IMR-90 (cell line): ENCODE measurements at regions not wholly inside any gene's neighbourhood (a gene's known extent, or its start where the extent isn't known, plus 50 kb on each side); places are given as distances from the start of the nearest gene placed in this dataset.
A peak's percentile ranks its signal among the peaks of the same experiment; 100 is the strongest.

Source experiments
- ATAC-seq: fragments of 200-7000 bp; cut with Tn5 transposase; 2 replicates; pipeline ENCODE4 v1.9.1; 2020; ENCODE audit warnings: low read depth, mild to moderate bottlenecking, moderate library complexity
- BruUV-seq: library from RNA; stranded (reverse); fragments of 400-500 nt; replicated peaks from 2 replicates; lab custom pipeline; 2021; lab: Mats Ljungman, UMichigan
- CTCF ChIA-PET: fragments of 300-600 bp; formaldehyde crosslinking; extraction: SDS; loops from one replicate; lab custom pipeline; 2021; ENCODE audit warnings: antibody characterized with exemption; lab: Yijun Ruan, JAX
- POLR2A ChIA-PET: fragments of 300-600 bp; sonication (Branson Sonifier 250); formaldehyde crosslinking; loops from one replicate; lab custom pipeline; 2022; ENCODE audit warnings: antibody characterized with exemption; ENCODE audit not compliant: unreplicated experiment; lab: Charles Lee
- DNase-seq: peaks from one replicate; pipeline ENCODE4 v3.0.0; 2013
- H2AFZ ChIP-seq: replicated peaks from 2 replicates; pipeline ENCODE3; 2013; ENCODE audit warnings: low read length, mild to moderate bottlenecking; ENCODE audit not compliant: poor library complexity
- H2AK5ac ChIP-seq: 2 replicates; pipeline ENCODE4 v1.6.1; 2013; ENCODE audit warnings: low read depth, low read length, inconsistent platforms
- H2AK9ac ChIP-seq: replicated peaks from 2 replicates; pipeline ENCODE3; 2013; ENCODE audit warnings: mild to moderate bottlenecking, low read depth, low read length, moderate library complexity; ENCODE audit not compliant: poor library complexity
- H2BK120ac ChIP-seq: 2 replicates; pipeline ENCODE4 v1.6.1; 2013; ENCODE audit warnings: low read depth, low read length, inconsistent platforms
- H2BK15ac ChIP-seq: 3 replicates; pipeline ENCODE4 v1.6.1; 2013; ENCODE audit warnings: low read depth, low read length, inconsistent platforms
- H2BK20ac ChIP-seq: 2 replicates; pipeline ENCODE4 v1.6.1; 2013; ENCODE audit warnings: low read depth, mild to moderate bottlenecking, inconsistent platforms, low read length, moderate library complexity
- H2BK5ac ChIP-seq: 2 replicates; pipeline ENCODE4 v1.6.1; 2013; ENCODE audit warnings: mild to moderate bottlenecking, low read depth, low read length, inconsistent platforms; ENCODE audit not compliant: poor library complexity, severe bottlenecking
- H3K14ac ChIP-seq: replicated peaks from 2 replicates; pipeline ENCODE4 v1.6.1; 2013; ENCODE audit warnings: low read depth, low read length, inconsistent platforms
- H3K18ac ChIP-seq: 2 replicates; pipeline ENCODE4 v1.6.1; 2013; ENCODE audit warnings: low read depth, low read length, control low read depth
- H3K23ac ChIP-seq: 2 replicates; pipeline ENCODE4 v1.6.1; 2013; ENCODE audit warnings: low read depth, low read length, inconsistent platforms
- H3K27ac ChIP-seq: 2 replicates; pipeline ENCODE4 v1.5.1; 2013; ENCODE audit warnings: mild to moderate bottlenecking, control low read depth, low read length; ENCODE audit not compliant: insufficient read depth
- H3K27me3 ChIP-seq: 2 replicates; pipeline ENCODE4 v1.6.1; 2013; ENCODE audit warnings: low read length; ENCODE audit not compliant: control insufficient read depth, insufficient read depth
- H3K36me3 ChIP-seq: 2 replicates; pipeline ENCODE4 v1.6.1; 2013; ENCODE audit warnings: low read length, mixed read lengths; ENCODE audit not compliant: control insufficient read depth, insufficient read depth
- H3K4ac ChIP-seq: 2 replicates; pipeline ENCODE4 v1.6.1; 2013; ENCODE audit warnings: low read depth, low read length, inconsistent platforms
- H3K4me1 ChIP-seq: 2 replicates; pipeline ENCODE4 v1.6.1; 2013; ENCODE audit warnings: low read length, mixed read lengths; ENCODE audit not compliant: control insufficient read depth, insufficient read depth
- H3K4me2 ChIP-seq: 2 replicates; pipeline ENCODE4 v1.6.1; 2013; ENCODE audit warnings: low read depth, mild to moderate bottlenecking, control low read depth, low read length, moderate library complexity
- H3K4me3 ChIP-seq: 2 replicates; pipeline ENCODE4 v1.5.1; 2013; ENCODE audit warnings: low read depth, mild to moderate bottlenecking, control low read depth, low read length, moderate library complexity; ENCODE audit not compliant: insufficient read depth
- H3K56ac ChIP-seq: 2 replicates; pipeline ENCODE4 v1.6.1; 2013; ENCODE audit warnings: low read length, inconsistent platforms; ENCODE audit not compliant: insufficient read depth; ENCODE audit errors: extremely low read depth
- H3K79me1 ChIP-seq, 2 experiments: 2 replicates each; pipeline ENCODE4 v1.6.1; 2013; ENCODE audit warnings: low read length in 2 of 2, inconsistent platforms in 1 of 2, low read depth in 1 of 2
- H3K9ac ChIP-seq: 2 replicates; pipeline ENCODE4 v1.6.1; 2013; ENCODE audit warnings: low read depth, low read length, control low read depth
- H3K9me1 ChIP-seq: 2 replicates; pipeline ENCODE4 v1.6.1; 2013; ENCODE audit warnings: low read length, inconsistent platforms; ENCODE audit not compliant: insufficient read depth
- H3K9me3 ChIP-seq: 2 replicates; pipeline ENCODE4 v1.6.1; 2013; ENCODE audit warnings: low read length; ENCODE audit not compliant: control insufficient read depth, insufficient read depth
- H4K20me1 ChIP-seq: 2 replicates; pipeline ENCODE4 v1.6.1; 2013; ENCODE audit warnings: low read length, inconsistent platforms; ENCODE audit not compliant: insufficient read depth
- H4K5ac ChIP-seq: 2 replicates; pipeline ENCODE4 v1.6.1; 2013; ENCODE audit warnings: mild to moderate bottlenecking, low read depth, low read length, control low read depth
- H4K8ac ChIP-seq, 2 experiments: 2 replicates each; pipeline ENCODE4 v1.6.1; 2013; ENCODE audit warnings: low read depth in 2 of 2, low read length in 2 of 2, control low read depth in 1 of 2, inconsistent platforms in 1 of 2
- H4K91ac ChIP-seq: 2 replicates; pipeline ENCODE4 v1.6.1; 2013; ENCODE audit warnings: low read depth, low read length, inconsistent platforms; ENCODE audit not compliant: insufficient read depth
- CHD1 ChIP-seq: IDR thresholded peaks from 2 replicates; pipeline ENCODE4 v1.6.1; 2012; ENCODE audit warnings: low read depth, low read length, improper control_type of control experiment
- FOS ChIP-seq: fragments of 150-350 bp; IDR thresholded peaks from 2 replicates; pipeline ENCODE4 v1.6.1; 2016; ENCODE audit warnings: low read depth, low read length
- MAFK ChIP-seq: IDR thresholded peaks from 2 replicates; pipeline ENCODE4 v1.6.1; 2012; ENCODE audit warnings: low read depth, low read length, improper control_type of control experiment
- MAZ ChIP-seq: IDR thresholded peaks from 2 replicates; pipeline ENCODE4 v1.6.1; 2012; ENCODE audit warnings: low read depth, mild to moderate bottlenecking, low read length, improper control_type of control experiment, moderate library complexity, borderline replicate concordance
- MXI1 ChIP-seq: IDR thresholded peaks from 2 replicates; pipeline ENCODE4 v1.6.1; 2012; ENCODE audit warnings: low read depth, mild to moderate bottlenecking, low read length, moderate library complexity, borderline replicate concordance
- RCOR1 ChIP-seq: IDR thresholded peaks from 2 replicates; pipeline ENCODE4 v1.6.1; 2012; ENCODE audit warnings: mild to moderate bottlenecking, low read length, improper control_type of control experiment; ENCODE audit not compliant: insufficient replicate concordance
- RFX5 ChIP-seq: IDR thresholded peaks from 2 replicates; pipeline ENCODE4 v1.8.0; 2012; ENCODE audit warnings: low read depth, mild to moderate bottlenecking, low read length, moderate library complexity
- WGBS, 2 experiments: methylation state at CpG; one replicate each; pipeline versions ENCODE4 v1.1.5 to v1.1.7; 2013; ENCODE audit warnings: missing lambda C conversion rate in 2 of 2; ENCODE audit not compliant: insufficient read length in 1 of 2; ENCODE audit errors: extremely low coverage in 2 of 2; 5-methylcytosine and 5-hydroxymethylcytosine counted together
- dilution Hi-C: fragments of 300-500 bp; cut with HindIII; formaldehyde crosslinking; loops from one replicate; pipeline ENCODE4 v1.14.3; 2018; ENCODE audit warnings: low sequenced_read_pairs; ENCODE audit not compliant: unreplicated experiment
- in situ Hi-C: fragments of 300-500 bp; cut with MboI; formaldehyde crosslinking; loops from 3 replicates; pipeline ENCODE4 v1.14.3; 2019; ENCODE audit warnings: low sequenced_read_pairs, inconsistent platforms, mixed read lengths
- intact Hi-C: fragments of 100-400 bp; cut with micrococcal nuclease; formaldehyde crosslinking; loops from 2 replicates; pipeline ENCODE4 v1.10.0; 2022
- TF ChIP-seq, protein P1 (sequence below): conservative IDR thresholded peaks from 2 replicates; pipeline ENCODE4 v1.5.1; 2012; ENCODE audit warnings: mild to moderate bottlenecking, low read depth, low read length, improper control_type of control experiment

GRCh38 chr16:88323546-88324330, 59.0 kb upstream of the ZNF469 start:
- Histone ChIP-seq H2BK5ac (peak overlapping the region; percentile 15), H3K56ac (no peak overlapping the region), H2AK9ac (peak overlapping the region; percentile 60), H3K79me1 (no peaks in the 10 kb centered on the region), H4K91ac (peak overlapping the region; percentile 80), H2BK15ac (peak overlapping the region; percentile 87; the same call in 2 of the 3 replicates), H3K4me2 (no peak overlapping the region), H3K9ac (no peak overlapping the region), H4K20me1 (no peaks in the 10 kb centered on the region), H2BK120ac (peak overlapping the region; percentile 100; the same call in 1 of the 2 replicates), H3K23ac (no peak overlapping the region), H3K9me1 (0 out of 2 replicates have a peak, but pooled peaks cover under 1% of the 10 kb centered on the region), H3K27me3 (no peaks in the 10 kb centered on the region), H3K27ac (no peak overlapping the region), H4K5ac (no peak overlapping the region), H2AK5ac (peak overlapping the region; percentile 80), H3K4me3 (no peak overlapping the region), H3K36me3 (no peaks in the 10 kb centered on the region), H3K14ac (0 out of 2 replicates have a peak overlapping the region, but pooled peaks have one; percentile 56), H3K4ac (peak overlapping the region; percentile 76), H4K8ac (peak overlapping the region in 1 of 2 experiments; percentile 65; a peak in 1 of 4 replicates), H2BK20ac (peak overlapping the region; percentile 71), H3K4me1 (no peaks in the 10 kb centered on the region; the same call in 1 of the 2 replicates), H3K18ac (no peak overlapping the region; the same call in 1 of the 2 replicates), H2AFZ (peak overlapping the region; percentile 40), H3K9me3 (no peaks in the 10 kb centered on the region)
- dilution Hi-C loops, result no loop called here
- 83% methylated on average over 1 of the region's 15 CpGs; no CpG with 5 or more reads in 1 of the 2 experiments for WGBS, 2 experiments
- POLR2A ChIA-PET, result no interaction called here
- in situ Hi-C loops, result no loop called here
- BruUV-seq, result no TSS peak
- CTCF ChIA-PET, result no interaction called here
- DNase-seq (no peak), ATAC-seq (no peak)
- intact Hi-C loops, result no loop called here
- TF ChIP-seq CHD1 (no peak), MAZ (no peak), MXI1 (no peak), FOS (no peak), MAFK (no peak), RFX5 (no peak), RCOR1 (no peak)
- TF ChIP-seq, protein P1, sequence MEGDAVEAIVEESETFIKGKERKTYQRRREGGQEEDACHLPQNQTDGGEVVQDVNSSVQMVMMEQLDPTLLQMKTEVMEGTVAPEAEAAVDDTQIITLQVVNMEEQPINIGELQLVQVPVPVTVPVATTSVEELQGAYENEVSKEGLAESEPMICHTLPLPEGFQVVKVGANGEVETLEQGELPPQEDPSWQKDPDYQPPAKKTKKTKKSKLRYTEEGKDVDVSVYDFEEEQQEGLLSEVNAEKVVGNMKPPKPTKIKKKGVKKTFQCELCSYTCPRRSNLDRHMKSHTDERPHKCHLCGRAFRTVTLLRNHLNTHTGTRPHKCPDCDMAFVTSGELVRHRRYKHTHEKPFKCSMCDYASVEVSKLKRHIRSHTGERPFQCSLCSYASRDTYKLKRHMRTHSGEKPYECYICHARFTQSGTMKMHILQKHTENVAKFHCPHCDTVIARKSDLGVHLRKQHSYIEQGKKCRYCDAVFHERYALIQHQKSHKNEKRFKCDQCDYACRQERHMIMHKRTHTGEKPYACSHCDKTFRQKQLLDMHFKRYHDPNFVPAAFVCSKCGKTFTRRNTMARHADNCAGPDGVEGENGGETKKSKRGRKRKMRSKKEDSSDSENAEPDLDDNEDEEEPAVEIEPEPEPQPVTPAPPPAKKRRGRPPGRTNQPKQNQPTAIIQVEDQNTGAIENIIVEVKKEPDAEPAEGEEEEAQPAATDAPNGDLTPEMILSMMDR, result no peak
